GM12878 (cell line): ENCODE measurements at regions not wholly inside any gene's neighbourhood (a gene's known extent, or its start where the extent isn't known, plus 50 kb on each side); places are given as distances from the start of the nearest gene placed in this dataset.

Source experiments
- ATAC-seq: fragments of 200-7000 bp; cut with Tn5 transposase; 3 replicates; pipeline ENCODE4 v1.9.1; 2020; ENCODE audit warnings: mild to moderate bottlenecking, moderate library complexity
- BruUV-seq: library from RNA; stranded (reverse); fragments of 400-500 nt; replicated peaks from 2 replicates; lab custom pipeline; 2021; lab: Mats Ljungman, UMichigan
- CTCF ChIA-PET: fragments of 300-600 bp; sonication (Branson Sonifier 250); formaldehyde crosslinking; extraction: SDS; loops from one replicate; lab custom pipeline; 2021; ENCODE audit warnings: inconsistent platforms; lab: Yijun Ruan, JAX
- POLR2A ChIA-PET: fragments of 350-600 bp; formaldehyde crosslinking; extraction: SDS; loops from one replicate; lab custom pipeline; 2021; ENCODE audit warnings: inconsistent platforms; lab: Charles Lee
- RAD21 ChIA-PET: fragments of 300-600 bp; sonication (Branson Sonifier 250); formaldehyde crosslinking; loops from one replicate; lab custom pipeline; 2023; ENCODE audit warnings: antibody characterized with exemption; ENCODE audit not compliant: unreplicated experiment; lab: Charles Lee
- SMC1A ChIA-PET: fragments of 300-600 bp; sonication (Branson Sonifier 250); formaldehyde crosslinking; loops from one replicate; lab custom pipeline; 2023; ENCODE audit not compliant: unreplicated experiment, uncharacterized antibody; lab: Charles Lee
- DNase-seq: peaks from one replicate; pipeline ENCODE4 v3.0.0-alpha.2; 2011; ENCODE audit warnings: low read depth, low spot score
- FAIRE-seq: peaks from 3 replicates; lab custom pipeline; 2011; peaks lifted over from hg19 to GRCh38; lab: Jason Lieb, UNC
- H2AFZ ChIP-seq: 2 replicates; pipeline ENCODE4 v1.6.0; 2011; ENCODE audit warnings: low read depth, low read length, control low read depth; ENCODE audit not compliant: control insufficient read depth
- H3K27ac ChIP-seq: 2 replicates; pipeline ENCODE4 v1.5.1; 2011; ENCODE audit warnings: control low read depth; ENCODE audit not compliant: control insufficient read depth, insufficient read depth
- H3K27me3 ChIP-seq, 2 experiments: replicated peaks in 1 of 2; 2 replicates each; pipeline versions ENCODE4 v1.6.0 to v1.6.1; 2011; ENCODE audit warnings: low read length in 1 of 2; ENCODE audit not compliant: control insufficient read depth in 2 of 2, insufficient read depth in 2 of 2
- H3K36me3 ChIP-seq, 2 experiments: 2 replicates each; pipeline ENCODE4 v1.5.1; 2011; ENCODE audit warnings: low read length in 1 of 2; ENCODE audit not compliant: control insufficient read depth in 2 of 2, insufficient read depth in 2 of 2
- H3K4me1 ChIP-seq: 2 replicates; pipeline ENCODE4 v1.6.1; 2011; ENCODE audit warnings: mild to moderate bottlenecking, low read length, moderate library complexity, mixed read lengths; ENCODE audit not compliant: control insufficient read depth, insufficient read depth
- H3K4me2 ChIP-seq: 2 replicates; pipeline ENCODE4 v1.6.0; 2011; ENCODE audit warnings: control low read depth; ENCODE audit not compliant: control insufficient read depth, insufficient read depth
- H3K4me3 ChIP-seq: fragments of 200-600 bp; sonication (generic); 2 replicates; pipeline ENCODE4 v1.5.1; 2016
- H3K79me2 ChIP-seq: 2 replicates; pipeline ENCODE4 v1.6.0; 2011; ENCODE audit warnings: low read length; ENCODE audit not compliant: control insufficient read depth, insufficient read depth
- H3K9ac ChIP-seq: 2 replicates; pipeline ENCODE4 v1.8.0; 2011; ENCODE audit warnings: low read length, control low read depth, mixed read lengths; ENCODE audit not compliant: control insufficient read depth, insufficient read depth
- H3K9me3 ChIP-seq: replicated peaks from 3 replicates; pipeline ENCODE4 v1.5.1; 2011; ENCODE audit warnings: mild to moderate bottlenecking, low read length; ENCODE audit not compliant: control insufficient read depth, insufficient read depth
- H4K20me1 ChIP-seq: 2 replicates; pipeline ENCODE4 v1.6.0; 2011; ENCODE audit not compliant: control insufficient read depth, insufficient read depth
- ASH2L ChIP-seq: fragments of 300-600, 200-600 bp; sonication (generic); IDR thresholded peaks from 2 replicates; pipeline ENCODE4 v1.6.1; 2017; ENCODE audit warnings: low read depth, mild to moderate bottlenecking, borderline replicate concordance
- DPF2 ChIP-seq: fragments of 450-650 bp; IDR thresholded peaks from 2 replicates; pipeline ENCODE4 v1.6.1; 2017; ENCODE audit warnings: mild to moderate bottlenecking
- IKZF1 ChIP-seq: fragments of 450-650 bp; conservative IDR thresholded peaks from 2 replicates; pipeline ENCODE4 v1.6.1; 2017; ENCODE audit warnings: antibody characterized with exemption, mild to moderate bottlenecking
- MEF2A ChIP-seq: IDR thresholded peaks from 2 replicates; pipeline ENCODE4 v1.6.1; 2011; ENCODE audit warnings: low read depth, mild to moderate bottlenecking, low read length, moderate library complexity; ENCODE audit not compliant: insufficient read depth
- NFXL1 ChIP-seq: fragments of 450-650 bp; IDR thresholded peaks from 2 replicates; pipeline ENCODE4 v1.6.1; 2017; ENCODE audit warnings: antibody characterized with exemption, mild to moderate bottlenecking, borderline replicate concordance
- NR2C1 ChIP-seq: fragments of 450-650 bp; IDR thresholded peaks from 2 replicates; pipeline ENCODE4 v1.6.1; 2017; ENCODE audit warnings: antibody characterized with exemption, mild to moderate bottlenecking, moderate library complexity
- RELB ChIP-seq: fragments of 450-650 bp; IDR thresholded peaks from 2 replicates; pipeline ENCODE4 v1.6.1; 2017; ENCODE audit warnings: low read depth, mild to moderate bottlenecking, moderate library complexity
- SMC3 ChIP-seq: IDR thresholded peaks from 2 replicates; pipeline ENCODE4 v1.6.1; 2011; ENCODE audit warnings: low read length, improper control_type of control experiment, borderline replicate concordance
- ZBTB33 ChIP-seq: fragments of 450-650 bp; IDR thresholded peaks from 2 replicates; pipeline ENCODE4 v1.6.1; 2017; ENCODE audit warnings: mild to moderate bottlenecking
- ZNF384 ChIP-seq: IDR thresholded peaks from 2 replicates; pipeline ENCODE4 v1.6.1; 2012; ENCODE audit warnings: low read depth, mild to moderate bottlenecking, low read length, improper control_type of control experiment, borderline replicate concordance
- WGBS: methylation state at CpG from one replicate; pipeline ENCODE4 v1.1.6; 2016; ENCODE audit warnings: low lambda C conversion rate; ENCODE audit not compliant: insufficient replicate concordance, insufficient coverage; ENCODE audit errors: missing lambda C conversion rate; 5-methylcytosine and 5-hydroxymethylcytosine counted together
- in situ Hi-C: fragments of 300-500 bp; cut with MboI; formaldehyde crosslinking; loops from 9 replicates; pipeline ENCODE4 v1.14.3; 2018; ENCODE audit warnings: mixed read lengths
- intact Hi-C: fragments of 100-400 bp; cut with micrococcal nuclease; formaldehyde crosslinking; loops from one replicate; pipeline ENCODE4 v1.14.2; 2022; ENCODE audit not compliant: unreplicated experiment
- TF ChIP-seq, protein P1 (sequence below): IDR thresholded peaks from 2 replicates; pipeline ENCODE4 v1.6.1; 2011; ENCODE audit warnings: borderline replicate concordance, low read depth, mild to moderate bottlenecking, moderate library complexity, mixed read lengths, low read length; ENCODE audit not compliant: insufficient read depth; ENCODE audit errors: extremely low read length

- no peak overlapping the region for H3K4me3 ChIP-seq
- H3K4me2 ChIP-seq = no peak overlapping the region
- RAD21 ChIA-PET = interaction anchor here (0.5 to 1.1 kb wide), 2 partner anchors 39 to 136 kb away, joined by 3 read pairs; no protein-coding TSS in a partner anchor
- H3K27me3 ChIP-seq = no peaks in the 10 kb centered on the region
- 75% methylated on average over 11 of the region's 11 CpGs for WGBS
- no peak overlapping the region for H2AFZ ChIP-seq
- POLR2A ChIA-PET = no interaction called here
- in situ Hi-C loops = no loop called here
- H3K4me1 ChIP-seq = peaks cover 14% of the 10 kb centered on the region
- no peaks in the 10 kb centered on the region for H3K9me3 ChIP-seq
- no TSS peak for BruUV-seq
- H3K9ac ChIP-seq = no peak overlapping the region
- H3K36me3 ChIP-seq = no peaks in the 10 kb centered on the region
- H4K20me1 ChIP-seq = no peaks in the 10 kb centered on the region
- no peak for FAIRE-seq
- CTCF ChIA-PET = no interaction called here
- H3K27ac ChIP-seq = no peak overlapping the region
- no peak for TF ChIP-seq NFXL1
- no peak for TF ChIP-seq ASH2L
- no peak for TF ChIP-seq ZNF384
- TF ChIP-seq DPF2 = no peak
- no peak for TF ChIP-seq ZBTB33
- no peak for TF ChIP-seq NR2C1
- no peak for TF ChIP-seq SMC3
- TF ChIP-seq IKZF1 = no peak
- TF ChIP-seq, protein P1, sequence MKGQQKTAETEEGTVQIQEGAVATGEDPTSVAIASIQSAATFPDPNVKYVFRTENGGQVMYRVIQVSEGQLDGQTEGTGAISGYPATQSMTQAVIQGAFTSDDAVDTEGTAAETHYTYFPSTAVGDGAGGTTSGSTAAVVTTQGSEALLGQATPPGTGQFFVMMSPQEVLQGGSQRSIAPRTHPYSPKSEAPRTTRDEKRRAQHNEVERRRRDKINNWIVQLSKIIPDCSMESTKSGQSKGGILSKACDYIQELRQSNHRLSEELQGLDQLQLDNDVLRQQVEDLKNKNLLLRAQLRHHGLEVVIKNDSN = no peak
- TF ChIP-seq RELB = no peak
- TF ChIP-seq MEF2A = no peak
- TF ChIP-seq, all 136 proteins: peak for 0
- intact Hi-C loops = no loop called here
- SMC1A ChIA-PET = interaction anchor here (1.5 kb wide), 1 partner anchor 27 kb away, joined by 3 read pairs; no protein-coding TSS in a partner anchor
- ATAC-seq (no peak), DNase-seq (no peak)
- no peaks in the 10 kb centered on the region for H3K79me2 ChIP-seq
These were observed 146.0 kb upstream of the JUN start for GRCh38 chr1:58929671-58930325.
